GM21515 (cell line): ENCODE measurements at regions not wholly inside any gene's neighbourhood (a gene's known extent, or its start where the extent isn't known, plus 50 kb on each side); places are given as distances from the start of the nearest gene placed in this dataset.

ENCODE experiments used
- ATAC-seq: cut with Tn5 transposase; IDR thresholded peaks from one replicate; pipeline ENCODE4 v1.9.1; 2021; ENCODE audit not compliant: unreplicated experiment

DNA sequence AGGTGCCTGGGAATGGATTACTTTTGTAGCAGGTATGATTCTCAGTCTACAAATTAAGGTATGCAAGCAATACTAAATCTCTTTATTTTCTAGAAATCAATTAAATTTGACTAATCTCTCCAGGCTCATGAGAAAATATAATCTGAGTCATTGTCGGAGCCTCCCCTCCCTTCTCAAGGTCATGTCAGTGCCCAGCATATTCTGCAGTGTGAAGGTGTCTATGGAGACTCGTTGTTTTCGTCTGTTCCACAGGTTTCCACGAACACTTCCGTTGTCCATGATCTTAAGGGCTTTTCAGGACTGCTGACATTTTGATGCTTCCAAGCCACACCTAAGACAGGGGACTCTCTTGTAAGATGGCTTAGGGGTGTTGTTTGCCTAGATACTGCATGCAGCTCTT lies 56.6 kb upstream of the SCOC start:
- ATAC-seq, result no peak

DNA sequence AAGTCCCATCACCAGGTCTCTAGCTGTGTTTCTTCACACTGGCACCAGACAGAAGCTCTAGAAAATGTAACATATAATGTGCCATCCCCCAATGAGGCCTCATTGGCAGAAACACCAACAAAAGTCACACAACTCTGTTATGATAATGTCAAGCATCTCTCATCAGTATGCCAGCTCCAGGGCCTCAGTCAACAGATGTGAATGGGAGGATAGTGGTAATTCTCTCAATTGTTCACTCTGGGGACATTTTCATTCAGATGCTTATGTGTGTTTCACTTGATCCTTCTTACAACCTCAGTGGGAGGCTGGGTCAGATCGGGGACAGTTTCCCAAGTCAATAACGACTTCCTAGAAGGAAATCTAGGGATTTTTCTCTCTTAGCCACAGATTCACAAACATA lies 57.5 kb upstream of the SCOC start:
- no peak for ATAC-seq

GRCh38 chr4:140315438-140315837 lies 58.0 kb upstream of the SCOC start:
- ATAC-seq, result no peak

DNA sequence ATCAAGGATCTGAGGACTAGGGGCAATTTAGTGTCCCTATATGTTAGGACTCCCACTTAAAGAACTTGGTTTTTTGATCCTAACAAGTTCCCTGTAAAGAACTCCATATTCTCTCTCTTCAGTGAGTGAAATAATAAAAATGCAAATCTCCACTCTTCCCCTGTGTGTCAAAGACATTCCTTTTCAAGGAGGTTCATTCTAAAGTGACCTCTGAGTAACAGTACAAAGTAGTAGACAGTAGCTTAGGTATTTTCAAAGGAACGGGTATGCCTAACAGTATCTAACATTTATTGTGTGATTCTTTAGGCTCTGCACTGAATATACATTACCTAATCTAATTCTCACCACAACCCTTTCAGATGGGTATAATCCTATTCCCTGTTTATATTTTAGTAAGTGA lies 58.4 kb upstream of the SCOC start:
- no peak for ATAC-seq

DNA sequence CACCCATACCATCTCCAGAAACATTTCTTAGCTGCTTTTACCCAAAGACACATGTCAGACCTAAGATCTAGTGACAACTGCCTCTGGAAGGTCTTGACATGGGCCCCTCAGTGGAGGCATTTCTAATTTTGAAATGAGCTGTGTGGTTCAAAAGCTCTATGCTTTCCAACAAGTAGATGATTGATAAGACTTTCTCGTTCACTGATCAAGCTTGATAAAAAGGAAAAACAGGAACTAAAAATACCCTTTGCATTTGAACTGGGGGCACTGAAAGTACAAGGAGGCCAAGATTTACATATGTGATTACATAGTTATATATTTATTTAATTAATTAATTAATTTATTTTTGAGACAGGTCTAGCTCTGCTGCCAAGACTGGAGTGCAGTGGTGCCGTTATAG lies 61.3 kb upstream of the SCOC start:
- no peak for ATAC-seq

- no peak for ATAC-seq
Observed at GRCh38 chr4:140311257-140311835, 62.1 kb upstream of the SCOC start.

DNA sequence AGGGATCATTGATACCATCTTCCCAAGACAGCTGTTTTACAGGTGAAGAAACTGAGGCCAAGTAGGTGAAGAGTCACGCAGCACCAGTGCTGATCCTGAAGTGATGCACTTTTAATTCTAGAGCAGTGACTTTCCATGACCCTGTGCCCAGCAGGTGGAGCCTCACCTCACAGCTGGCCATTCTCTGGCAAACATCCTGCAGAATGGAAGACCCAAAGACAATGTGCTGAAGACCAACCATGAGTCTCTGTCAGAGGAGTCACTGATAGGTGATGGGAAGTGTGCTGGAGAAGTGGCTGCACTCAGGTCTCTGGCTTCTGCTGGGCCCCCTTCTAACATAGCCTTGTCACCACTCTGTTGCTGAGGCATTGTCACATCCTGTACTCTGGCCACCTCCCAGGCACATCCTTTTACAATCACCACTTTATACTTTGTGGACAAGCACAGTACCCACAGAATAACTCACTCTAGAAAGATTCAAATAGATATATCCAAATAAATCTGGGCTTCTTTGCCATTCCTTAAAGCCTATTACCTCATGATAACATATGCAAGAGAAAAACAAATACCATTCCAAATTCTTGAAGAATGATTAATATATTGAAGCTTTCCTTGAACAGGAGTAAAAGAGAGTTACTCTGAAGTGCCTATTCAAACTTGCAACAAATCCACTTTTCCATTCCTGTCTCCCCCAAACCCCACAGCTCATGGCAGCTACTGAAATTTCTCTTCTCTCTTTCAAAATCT lies 64.1 kb upstream of the SCOC start:
- ATAC-seq, result no peak

GRCh38 chr4:140308366-140309123 lies 64.9 kb upstream of the SCOC start:
- ATAC-seq, result no peak

DNA sequence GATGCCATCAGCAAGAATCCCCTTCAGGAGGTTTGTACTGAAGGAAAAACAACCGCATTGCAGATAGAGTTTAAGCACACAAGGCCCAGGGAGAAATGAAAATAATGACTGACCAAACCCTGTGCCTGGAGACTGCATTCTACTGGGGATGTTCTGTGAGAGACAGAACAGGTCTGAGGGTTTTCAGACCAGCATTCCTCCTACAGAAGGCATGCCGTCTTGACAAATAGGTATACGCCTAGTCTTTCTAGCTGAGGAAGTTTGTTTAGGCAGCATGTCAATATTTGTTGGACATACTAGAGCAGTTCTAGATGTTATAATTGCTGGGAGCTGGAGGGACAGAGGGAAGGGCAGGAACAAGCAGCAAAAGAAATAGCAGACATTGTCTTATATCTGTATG lies 68.4 kb upstream of the SCOC start:
- ATAC-seq, result no peak

DNA sequence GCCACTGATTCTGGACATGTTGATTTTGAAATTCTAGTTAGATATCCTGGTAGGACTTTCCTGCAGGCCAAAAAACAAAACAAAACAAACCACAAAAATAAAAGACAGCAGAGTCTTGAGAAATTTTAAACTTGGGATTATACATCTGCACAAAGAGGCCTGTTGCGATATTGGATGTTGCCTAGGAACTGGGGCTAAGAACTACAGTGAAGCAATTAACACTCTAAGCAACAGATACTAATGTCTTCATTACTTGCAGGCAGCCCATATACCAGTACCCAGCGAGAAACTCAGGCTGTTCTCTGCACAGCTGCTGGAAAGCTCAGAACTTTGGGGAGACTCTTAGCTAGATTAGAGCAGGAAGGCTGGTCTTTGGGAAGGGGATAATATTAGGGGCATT lies 69.1 kb upstream of the SCOC start:
- ATAC-seq, result no peak

GRCh38 chr4:140302151-140302859 lies 71.1 kb upstream of the SCOC start:
- ATAC-seq, result no peak

DNA sequence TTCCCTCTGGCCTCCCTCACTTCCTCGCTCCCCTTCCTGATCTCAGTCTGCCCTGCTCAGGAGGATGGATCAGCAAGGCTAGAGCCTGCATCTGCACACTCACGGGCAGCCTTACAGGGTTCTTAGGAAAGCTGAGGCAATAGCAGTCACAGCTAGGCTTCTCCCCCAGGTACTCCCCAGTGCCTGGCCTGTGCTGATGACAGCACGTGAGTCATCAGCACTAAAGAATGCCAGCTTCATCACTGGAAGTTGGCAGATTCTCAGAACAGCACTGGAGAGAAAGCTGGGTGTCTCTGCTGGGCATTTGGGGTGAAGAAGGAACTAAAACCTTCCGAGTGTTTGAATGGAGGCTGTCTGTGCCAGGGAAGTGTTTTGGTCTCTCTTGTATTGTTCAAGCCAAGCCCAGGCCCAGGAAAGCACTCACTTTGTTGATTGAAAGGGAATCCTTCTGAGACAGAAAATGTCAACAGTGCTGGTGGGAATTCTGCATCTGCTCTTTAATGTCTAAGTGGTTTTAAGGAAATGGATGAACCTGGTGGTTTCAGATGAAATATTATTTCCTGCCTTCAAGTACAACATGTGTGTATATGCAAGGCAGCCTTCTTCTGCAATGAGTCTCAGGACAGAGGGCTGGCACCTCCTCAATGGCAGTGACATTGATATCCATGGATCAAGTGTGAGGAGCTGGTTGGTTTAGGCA lies 73.0 kb upstream of the SCOC start:
- no peak for ATAC-seq

- no peak for ATAC-seq
Observed at GRCh38 chr4:140298001-140298400, 75.4 kb upstream of the SCOC start.

DNA sequence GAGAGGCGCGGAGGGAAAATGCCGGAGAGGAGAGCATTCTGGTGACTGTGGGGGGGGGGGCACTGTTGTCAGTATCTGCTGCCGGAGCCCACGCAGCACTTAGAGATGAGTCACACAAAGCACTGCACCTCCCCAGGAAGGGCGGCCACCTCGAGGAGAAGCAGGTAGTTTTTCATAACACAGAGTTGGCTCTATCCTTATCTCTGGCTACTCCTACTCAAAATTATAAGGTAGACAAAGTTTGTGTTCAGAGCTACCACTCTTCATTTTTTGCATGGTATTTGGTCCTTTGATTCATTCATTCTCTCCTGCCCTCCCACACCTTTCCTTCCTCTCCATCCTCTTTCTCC lies 76.2 kb upstream of the SCOC start:
- ATAC-seq, result no peak

DNA sequence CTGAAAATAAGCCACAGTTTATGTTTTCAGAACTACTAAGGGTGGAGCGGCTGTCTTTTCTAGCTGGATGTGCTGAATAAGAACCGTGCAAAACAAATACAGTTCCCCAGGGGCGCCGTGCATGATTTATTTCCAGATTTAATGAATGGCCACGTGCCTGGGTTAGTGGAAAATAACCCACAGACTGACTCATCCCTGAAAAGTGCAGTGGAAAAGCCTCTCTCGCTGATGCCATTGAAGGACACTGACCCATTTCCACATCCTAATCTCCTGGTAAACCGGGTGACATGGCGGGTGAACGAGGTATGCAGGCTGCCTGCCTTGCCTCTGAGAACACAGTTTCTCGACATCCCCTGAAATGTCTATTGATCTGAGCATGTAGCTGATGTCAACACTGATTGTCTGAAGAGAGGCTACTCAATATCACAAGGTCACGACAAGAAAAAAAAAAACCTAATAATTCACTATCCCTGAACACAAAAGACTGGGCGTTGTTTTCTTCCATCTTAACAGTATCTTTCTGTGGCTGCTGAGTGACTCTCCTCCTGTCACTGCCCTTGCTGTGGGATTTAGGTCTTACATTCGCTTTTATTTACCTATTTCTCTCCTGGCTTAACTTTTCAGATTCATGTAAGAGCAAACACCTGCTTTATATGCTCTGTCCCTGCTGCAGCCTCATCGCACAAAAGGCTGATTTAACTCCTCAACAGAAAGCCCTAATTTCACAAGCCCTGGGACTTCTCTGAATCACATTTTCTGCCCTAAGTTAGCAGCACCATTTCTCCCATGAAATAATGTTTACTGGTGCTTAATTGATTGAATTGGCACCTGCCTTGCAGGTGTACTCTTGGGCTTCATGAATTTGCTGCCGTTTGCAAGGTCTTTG lies 76.9 kb upstream of the SCOC start:
- ATAC-seq, result no peak

DNA sequence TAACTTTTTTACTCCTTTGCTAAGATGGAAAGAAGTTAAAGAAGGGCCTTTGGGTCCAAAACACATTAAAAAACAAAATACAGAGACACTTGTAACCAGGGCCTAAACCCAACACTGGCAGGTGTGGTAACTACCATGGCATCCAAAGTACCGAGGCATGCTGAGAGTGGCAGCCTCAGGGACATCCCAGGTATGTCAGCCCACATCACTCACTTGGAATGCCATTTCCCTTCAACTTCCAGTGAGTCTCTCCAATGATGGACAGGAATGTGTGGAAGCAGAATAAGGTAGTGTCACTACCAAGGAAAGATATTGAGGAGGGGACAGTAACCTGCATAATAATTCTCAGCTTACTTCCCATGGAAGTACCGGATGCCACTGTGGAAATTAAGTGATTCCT lies 79.5 kb upstream of the SCOC start:
- ATAC-seq, result no peak

DNA sequence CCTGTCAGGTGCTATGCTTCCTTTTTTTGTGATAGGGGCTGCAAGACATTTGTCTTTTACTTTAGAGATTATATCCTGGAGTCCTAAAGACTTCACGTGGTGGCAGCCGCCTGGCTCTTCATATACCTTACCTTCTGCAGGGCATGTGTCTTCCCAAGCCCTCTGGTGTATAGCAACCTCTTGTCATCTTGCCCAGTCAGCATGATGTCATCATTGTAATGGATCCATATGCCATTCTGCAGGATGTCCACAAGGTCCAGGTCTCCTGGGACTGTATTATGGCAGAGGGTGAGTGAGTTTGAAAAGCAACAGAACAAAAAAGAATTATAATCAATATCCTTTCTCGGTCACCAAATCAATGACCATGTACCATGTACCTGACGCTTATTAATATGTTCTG lies 82.2 kb upstream of the SCOC start:
- no peak for ATAC-seq

GRCh38 chr4:140289486-140289885 lies 84.0 kb upstream of the SCOC start:
- no peak for ATAC-seq

GRCh38 chr4:140286456-140286855 lies 87.0 kb upstream of the SCOC start:
- no peak for ATAC-seq

DNA sequence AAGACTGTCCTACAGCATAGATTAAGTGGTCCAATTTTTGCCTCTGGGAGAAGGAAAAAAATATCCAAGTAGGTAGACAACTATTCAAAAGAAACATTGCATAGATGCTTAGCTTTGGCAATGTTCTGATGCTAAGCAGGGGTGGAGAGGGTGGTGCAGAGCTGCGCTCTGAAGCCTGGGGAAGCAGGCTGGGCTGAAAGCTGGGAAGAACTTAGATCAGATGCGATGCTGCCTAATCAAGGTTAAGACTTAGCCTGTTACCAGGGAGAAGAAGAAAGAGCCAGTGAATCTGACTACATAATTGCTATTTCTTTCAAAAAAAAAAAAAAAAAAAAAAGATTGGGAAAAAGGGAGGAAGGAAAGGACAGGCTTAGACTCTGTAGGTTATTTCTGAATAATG lies 89.0 kb upstream of the SCOC start:
- no peak for ATAC-seq
